ENCODE measurements at regions not wholly inside any gene's neighbourhood (a gene's known extent, or its start where the extent isn't known, plus 50 kb on each side); places are given as distances from the start of the nearest gene placed in this dataset.
A peak's percentile ranks its signal among the peaks of the same experiment; 100 is the strongest.
"Not testable (repeated sequence)": the region's sequence is repeated elsewhere in the genome, so short reads cannot be mapped to it uniquely, and the experiment has no call there.

GRCh38 chr7:113030489-113030888 is 56.1 kb downstream of the GPR85 start:
- no peak for DNase-seq (ENCODE audit: low spot score)
- H3K27ac ChIP-seq, result no peak overlapping the region
- ChIA-PET CTCF (interaction anchor here (0.6 kb wide), 1 partner anchor 464 kb away, joined by 3 read pairs; no protein-coding TSS in a partner anchor), POLR2A (ENCODE audit: low non-redundant PET) (interaction anchor here (0.6 kb wide), 1 partner anchor 12 kb away, joined by 3 read pairs; no protein-coding TSS in a partner anchor)
- no peak for TF ChIP-seq CTCF (conservative IDR thresholded peaks at IDR 0.05; ENCODE audit: low read depth)

DNA sequence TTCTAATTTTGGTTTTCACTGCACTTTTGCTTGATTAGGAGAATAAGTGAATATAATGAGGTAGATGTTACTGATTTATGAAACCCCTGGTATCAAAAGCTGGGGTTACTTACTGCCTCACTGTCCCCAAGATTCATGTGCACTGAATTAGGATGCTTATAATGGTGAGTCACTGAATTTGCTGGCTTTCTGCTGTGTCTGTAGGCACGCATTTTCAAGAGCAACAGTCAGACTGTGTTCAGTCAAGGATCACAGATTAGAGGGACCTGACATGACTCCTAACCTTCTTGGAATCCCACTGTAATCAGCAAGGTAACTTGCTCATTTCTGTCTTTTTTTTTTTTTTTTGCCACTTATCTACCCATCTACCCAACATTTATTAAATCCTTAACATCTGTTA is 59.7 kb downstream of the GPR85 start:
- H3K27ac ChIP-seq, result no peak overlapping the region
- no peak for DNase-seq (ENCODE audit: low spot score)
- ChIA-PET CTCF (interaction anchor here (0.7 kb wide), 1 partner anchor 482 kb away, joined by 6 read pairs; no protein-coding TSS in a partner anchor), POLR2A (ENCODE audit: low non-redundant PET) (no interaction called here)
- TF ChIP-seq CTCF (conservative IDR thresholded peaks at IDR 0.05; ENCODE audit: low read depth), result no peak

DNA sequence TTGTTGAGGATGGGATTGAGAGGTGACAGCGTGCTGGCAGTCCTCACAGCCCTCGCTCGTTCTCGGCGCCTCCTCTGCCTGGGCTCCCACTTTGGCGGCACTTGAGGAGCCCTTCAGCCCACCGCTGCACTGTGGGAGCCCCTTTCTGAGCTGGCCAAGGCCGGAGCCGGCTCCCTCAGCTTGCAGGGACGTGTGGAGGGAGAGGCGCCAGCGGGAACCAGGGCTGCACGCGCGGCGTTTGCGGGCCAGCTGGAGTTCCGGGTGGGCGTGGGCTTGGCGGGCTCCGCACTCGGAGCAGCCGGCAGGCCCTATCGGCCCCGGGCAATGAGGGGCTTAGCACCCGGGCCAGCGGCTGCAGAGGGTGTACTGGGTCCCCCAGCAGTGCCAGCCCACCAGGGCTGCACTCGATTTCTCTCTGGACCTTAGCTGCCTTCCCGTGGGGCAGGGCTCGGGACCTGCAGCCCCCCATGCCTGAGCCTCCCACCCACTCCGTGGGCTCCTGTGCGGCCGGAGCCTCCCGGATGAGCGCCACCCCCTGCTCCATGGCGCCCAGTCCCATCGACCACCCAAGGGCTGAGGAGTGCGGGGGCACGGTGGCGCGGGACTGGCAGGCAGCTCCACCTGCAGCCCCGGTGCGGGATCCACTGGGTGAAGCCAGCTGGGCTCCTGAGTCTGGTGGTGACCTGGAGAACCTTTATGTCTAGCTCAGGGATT is 69.3 kb downstream of the GPR85 start:
- DNase-seq (ENCODE audit: low spot score); H3K27ac ChIP-seq; POLR2A ChIA-PET (ENCODE audit: low non-redundant PET): not testable (repeated sequence)
- CTCF ChIA-PET, result interaction anchor here (0.5 kb wide), 1 partner anchor 272 kb away, joined by 4 read pairs; no protein-coding TSS in a partner anchor

DNA sequence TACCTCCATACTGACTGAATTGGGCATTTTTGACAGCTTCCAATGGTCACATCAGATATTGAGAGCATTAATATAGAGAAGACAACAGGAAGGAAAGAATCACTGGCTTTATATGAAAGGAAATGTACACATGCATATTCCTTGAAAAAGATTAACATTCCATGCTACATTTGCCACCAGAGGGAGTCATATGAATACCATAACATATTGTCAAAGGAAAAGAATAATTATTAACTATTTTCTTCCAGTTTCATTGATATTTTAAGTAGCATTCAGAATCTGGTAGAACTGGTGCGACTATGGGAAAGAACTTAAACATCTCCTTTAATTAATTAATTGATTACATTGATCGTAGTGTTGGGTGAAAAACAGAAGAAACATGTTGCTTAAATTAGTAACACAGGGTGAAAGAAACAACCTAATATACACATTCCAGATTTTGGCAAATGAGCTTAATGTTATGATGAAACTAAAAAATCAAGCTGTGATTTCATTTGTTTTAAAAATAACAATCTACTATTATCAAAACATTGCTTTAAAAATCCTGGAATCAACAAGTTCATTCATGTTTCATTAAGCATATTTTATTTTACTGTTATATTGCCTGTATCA is 71.5 kb downstream of the GPR85 start:
- peak; percentile 46 for TF ChIP-seq CTCF (conservative IDR thresholded peaks at IDR 0.05; ENCODE audit: low read depth)
- DNase-seq (ENCODE audit: low spot score), result peak; percentile 14
- no peak overlapping the region for H3K27ac ChIP-seq
- CTCF ChIA-PET, result interaction anchor here (0.6 to 0.7 kb wide), 2 partner anchors 47 to 406 kb away, joined by 3 to 6 read pairs; no protein-coding TSS in a partner anchor
- POLR2A ChIA-PET (ENCODE audit: low non-redundant PET), result no interaction called here

DNA sequence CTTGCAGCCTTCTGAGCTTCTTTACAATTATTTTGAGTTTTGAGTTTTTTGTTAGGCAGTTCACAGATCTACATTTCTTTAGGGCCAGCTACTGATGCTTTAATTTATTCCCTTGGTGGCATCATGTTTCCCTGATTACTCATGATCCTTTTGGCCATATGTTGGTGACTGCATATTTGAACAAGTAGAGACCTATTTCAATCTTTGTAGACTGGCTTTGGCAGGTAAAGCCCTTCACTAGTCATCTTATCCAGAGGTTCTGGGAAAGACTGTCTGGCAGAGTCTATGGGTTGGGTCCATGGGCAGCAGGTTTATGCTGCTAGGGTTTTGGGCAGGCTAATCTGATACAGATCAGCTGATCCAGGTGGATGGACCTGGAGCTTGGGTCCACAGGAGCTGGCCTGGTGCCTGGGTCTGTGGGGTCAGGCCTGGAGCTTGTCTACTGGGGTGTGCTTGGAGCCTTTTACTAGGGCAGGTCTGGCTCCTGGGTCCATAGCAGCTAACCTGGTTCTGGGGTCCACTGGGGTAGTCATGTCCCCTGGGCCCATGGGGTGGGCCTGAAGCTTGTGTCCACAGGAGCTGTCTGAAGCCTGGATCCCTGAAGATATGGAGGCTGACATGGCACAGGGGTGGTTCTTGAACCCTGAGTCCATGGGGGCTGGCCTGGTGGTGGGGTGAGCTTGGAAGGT is 72.7 kb downstream of the GPR85 start:
- CTCF ChIA-PET, result interaction anchor here (0.5 to 1.4 kb wide), 2 partner anchors 17 to 408 kb away, joined by 7 to 8 read pairs; no protein-coding TSS in a partner anchor
- no peak for TF ChIP-seq CTCF (conservative IDR thresholded peaks at IDR 0.05; ENCODE audit: low read depth)
- POLR2A ChIA-PET (ENCODE audit: low non-redundant PET), result no interaction called here
- H3K27ac ChIP-seq, result no peak overlapping the region
- DNase-seq (ENCODE audit: low spot score), result peak; percentile 13

GRCh38 chr7:113012862-113013261 is 73.8 kb downstream of the GPR85 start:
- H3K27ac ChIP-seq; DNase-seq (ENCODE audit: low spot score); POLR2A ChIA-PET (ENCODE audit: low non-redundant PET): not testable (repeated sequence)
- CTCF ChIA-PET, result interaction anchor here (1.4 kb wide), 1 partner anchor 409 kb away, joined by 8 read pairs; no protein-coding TSS in a partner anchor

GRCh38 chr7:113010377-113010776 is 76.2 kb downstream of the GPR85 start:
- CTCF ChIA-PET, result no interaction called here
- no peak overlapping the region for H3K27ac ChIP-seq
- DNase-seq (ENCODE audit: low spot score), result no peak
- TF ChIP-seq CTCF (conservative IDR thresholded peaks at IDR 0.05; ENCODE audit: low read depth), result no peak
- POLR2A ChIA-PET (ENCODE audit: low non-redundant PET), result no interaction called here

Measured in RWPE1 (cell line).